Activated naive CD8-positive, alpha-beta T cell (primary cell): ENCODE measurements at regions not wholly inside any gene's neighbourhood (a gene's known extent, or its start where the extent isn't known, plus 50 kb on each side); places are given as distances from the start of the nearest gene placed in this dataset.

Source experiments
- H3K27ac Mint-ChIP-seq: one replicate; pipeline ENCODE4 v1.8.0; 2021; ENCODE audit warnings: mixed read lengths
- H3K27me3 Mint-ChIP-seq: one replicate; pipeline ENCODE4 v1.8.0; 2021; ENCODE audit warnings: mixed read lengths
- H3K36me3 Mint-ChIP-seq: one replicate; pipeline ENCODE4 v1.8.0; 2021; ENCODE audit warnings: mixed read lengths
- H3K4me1 Mint-ChIP-seq: one replicate; pipeline ENCODE4 v1.8.0; 2021; ENCODE audit warnings: low read depth, mixed read lengths
- H3K4me3 Mint-ChIP-seq: one replicate; pipeline ENCODE4 v1.8.0; 2021; ENCODE audit warnings: mild to moderate bottlenecking, mixed read lengths
- H3K9me3 Mint-ChIP-seq: one replicate; pipeline ENCODE4 v1.8.0; 2021; ENCODE audit warnings: low read depth, mixed read lengths

DNA sequence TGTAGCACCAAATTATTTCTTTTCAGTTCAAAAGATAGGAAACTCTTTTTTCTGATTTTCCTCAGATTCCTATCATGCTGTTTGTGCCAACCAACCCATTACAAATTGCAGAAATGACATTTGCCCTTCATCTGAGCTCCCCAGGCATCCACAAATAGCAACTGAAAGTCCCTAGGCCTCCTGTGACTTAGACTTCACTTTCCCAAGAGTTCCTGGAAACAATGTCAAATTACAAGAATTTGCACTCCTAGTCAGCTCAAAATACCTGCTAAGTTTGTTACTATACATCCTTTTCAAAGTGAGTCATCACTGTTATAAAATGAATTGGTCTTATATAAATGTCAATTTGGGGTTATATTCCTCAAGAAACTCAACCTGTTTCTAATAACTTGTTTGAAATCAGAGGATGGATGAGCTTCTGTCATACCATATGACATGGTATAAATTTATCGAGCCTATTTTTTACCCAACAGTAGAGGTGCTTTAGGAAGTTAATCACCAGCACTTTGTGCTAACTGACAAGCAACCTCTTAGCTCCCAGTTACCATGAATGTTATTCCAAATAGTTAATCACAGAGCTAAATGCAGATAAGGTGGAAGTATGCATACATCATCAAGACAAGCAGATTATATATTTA lies 256.5 kb downstream of the HACE1 start:
- Mint-ChIP-seq H3K4me3 (no peak overlapping the region), H3K27me3 (no peaks in the 10 kb centered on the region), H3K9me3 (no peaks in the 10 kb centered on the region), H3K27ac (no peak overlapping the region), H3K4me1 (peaks cover 2% of the 10 kb centered on the region), H3K36me3 (no peaks in the 10 kb centered on the region)

DNA sequence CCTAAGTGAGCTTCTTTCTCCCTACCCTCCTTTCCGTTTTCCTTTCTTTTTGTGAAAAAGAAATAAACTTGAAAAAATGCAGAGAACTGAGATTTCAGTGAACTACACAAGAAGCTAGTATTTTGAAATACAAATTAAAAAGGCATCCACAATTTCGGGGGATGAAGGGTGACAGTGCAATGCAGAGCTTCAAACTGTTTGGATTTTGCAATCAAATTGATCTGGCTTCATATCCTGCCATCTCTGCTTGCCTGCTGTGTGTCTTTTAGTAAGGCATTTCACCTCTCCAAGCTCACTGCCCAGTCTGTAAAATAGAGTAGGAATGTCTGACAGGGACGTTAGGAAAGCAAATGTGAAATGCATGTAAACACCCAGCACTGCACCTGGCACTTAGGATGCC lies 258.0 kb downstream of the HACE1 start:
- Mint-ChIP-seq H3K9me3 (no peaks in the 10 kb centered on the region), H3K4me3 (no peak overlapping the region), H3K27ac (no peak overlapping the region), H3K36me3 (no peaks in the 10 kb centered on the region), H3K4me1 (peaks cover 2% of the 10 kb centered on the region), H3K27me3 (no peaks in the 10 kb centered on the region)

DNA sequence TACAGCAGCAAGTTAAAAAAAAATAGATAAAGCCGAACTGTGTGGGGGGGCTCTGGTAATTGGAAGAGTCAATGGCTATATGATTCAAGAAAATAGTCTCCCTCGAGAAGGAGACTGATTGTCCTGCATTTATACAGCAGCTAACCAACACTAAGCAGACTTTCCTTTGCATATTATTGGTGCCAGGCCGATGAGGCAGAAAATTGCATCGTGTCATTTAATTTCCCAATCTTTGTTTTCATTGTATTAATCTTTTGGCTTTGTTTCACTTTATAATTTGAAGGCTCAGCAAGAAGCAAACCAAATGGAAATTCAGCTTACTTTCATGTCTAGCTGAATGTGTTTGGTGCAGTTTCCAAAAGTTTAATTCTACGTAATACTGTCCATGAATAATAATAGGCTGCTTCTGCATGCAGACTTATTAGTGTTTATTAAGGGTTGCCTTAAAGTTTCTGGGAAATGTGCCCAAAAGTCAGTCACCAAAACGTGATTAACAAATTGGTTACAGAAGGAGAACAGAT lies 258.5 kb downstream of the HACE1 start:
- Mint-ChIP-seq H3K4me3 (no peak overlapping the region), H3K9me3 (no peaks in the 10 kb centered on the region), H3K27ac (no peak overlapping the region), H3K36me3 (no peaks in the 10 kb centered on the region), H3K27me3 (peaks cover 2% of the 10 kb centered on the region), H3K4me1 (peaks cover 2% of the 10 kb centered on the region)

DNA sequence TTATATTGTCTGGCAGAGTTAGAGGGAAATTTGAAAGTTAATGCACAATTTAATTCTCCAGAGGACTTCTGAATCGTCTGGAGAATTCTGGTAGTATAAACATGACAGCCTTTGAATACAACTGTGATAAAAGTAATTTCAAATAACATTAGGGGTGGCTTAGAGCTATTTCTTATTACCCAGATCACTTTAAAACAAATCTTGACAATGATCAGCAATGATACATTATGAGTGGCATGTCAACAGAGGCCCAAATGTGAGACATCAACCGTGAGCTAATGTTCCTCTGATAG lies 259.1 kb downstream of the HACE1 start:
- H3K4me3 Mint-ChIP-seq = no peak overlapping the region
- no peaks in the 10 kb centered on the region for H3K36me3 Mint-ChIP-seq
- H3K9me3 Mint-ChIP-seq = no peaks in the 10 kb centered on the region
- H3K4me1 Mint-ChIP-seq = peaks cover 2% of the 10 kb centered on the region
- H3K27me3 Mint-ChIP-seq = peaks cover 3% of the 10 kb centered on the region
- H3K27ac Mint-ChIP-seq = no peak overlapping the region

DNA sequence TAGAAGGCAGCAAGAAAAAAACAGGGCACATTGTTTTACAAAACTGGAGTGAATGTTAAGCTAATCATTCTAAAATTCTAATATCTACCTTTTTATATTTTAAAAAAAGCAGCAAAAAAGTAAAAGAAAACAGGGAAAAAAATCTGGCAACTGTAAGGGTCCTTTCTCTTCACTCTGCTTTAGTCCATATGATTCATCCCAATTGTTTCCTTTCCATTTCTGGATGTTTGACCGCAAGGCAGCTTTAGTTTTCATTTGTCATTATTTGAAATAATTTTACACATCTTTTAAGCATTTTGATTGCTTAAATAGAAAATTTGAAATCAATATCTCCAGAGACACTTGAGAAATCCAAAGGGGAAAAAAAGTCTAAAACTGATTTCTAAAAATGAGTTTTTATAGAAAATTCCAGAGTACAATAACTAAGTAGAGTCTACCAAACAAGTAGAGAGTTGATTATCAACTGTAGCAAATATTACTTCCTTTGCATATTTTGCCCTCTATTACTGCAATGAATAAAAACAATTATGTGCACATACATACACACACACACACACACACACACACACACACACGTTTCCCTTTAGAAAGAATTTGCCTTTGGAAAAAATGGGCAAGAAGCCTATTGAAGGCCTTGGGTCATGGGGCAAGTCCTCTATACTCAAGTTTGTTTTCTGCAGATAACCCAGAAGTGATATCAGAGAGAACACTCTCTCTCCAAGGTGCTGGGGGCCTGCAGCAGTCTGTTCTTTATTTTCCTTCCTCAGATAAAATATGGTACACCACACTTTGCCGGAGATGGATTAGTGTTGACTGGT lies 259.7 kb downstream of the HACE1 start:
- Mint-ChIP-seq H3K36me3 (no peaks in the 10 kb centered on the region), H3K9me3 (no peaks in the 10 kb centered on the region), H3K4me1 (peaks cover 2% of the 10 kb centered on the region), H3K27ac (no peak overlapping the region), H3K4me3 (no peak overlapping the region), H3K27me3 (peaks cover 7% of the 10 kb centered on the region)

DNA sequence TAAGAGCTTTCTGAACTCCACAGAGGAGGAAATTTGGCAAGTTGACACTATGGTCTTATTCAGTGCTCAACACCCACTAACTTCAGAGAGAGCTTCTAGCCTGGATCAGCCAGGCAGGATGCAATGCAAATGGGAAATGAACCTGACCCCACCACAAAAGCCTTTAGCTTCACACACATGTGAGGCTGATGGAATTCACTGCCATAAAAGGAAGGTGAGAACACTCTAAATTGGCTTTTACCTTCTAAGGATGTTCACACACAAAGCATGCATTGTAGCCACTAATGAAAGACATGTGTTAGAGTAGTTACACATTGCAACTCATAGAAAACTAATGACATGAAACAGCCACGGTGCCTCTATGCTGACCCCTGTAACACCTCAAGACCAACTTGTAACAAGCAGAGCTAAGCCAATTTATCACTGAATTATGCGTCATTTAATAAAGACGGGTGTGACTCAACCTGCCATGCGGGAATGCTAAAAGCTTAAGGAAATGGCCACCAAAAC lies 262.1 kb downstream of the HACE1 start:
- no peak overlapping the region for H3K4me3 Mint-ChIP-seq
- H3K4me1 Mint-ChIP-seq = peaks cover 2% of the 10 kb centered on the region
- no peak overlapping the region for H3K27ac Mint-ChIP-seq
- no peaks in the 10 kb centered on the region for H3K36me3 Mint-ChIP-seq
- peaks cover 9% of the 10 kb centered on the region for H3K27me3 Mint-ChIP-seq
- no peaks in the 10 kb centered on the region for H3K9me3 Mint-ChIP-seq

DNA sequence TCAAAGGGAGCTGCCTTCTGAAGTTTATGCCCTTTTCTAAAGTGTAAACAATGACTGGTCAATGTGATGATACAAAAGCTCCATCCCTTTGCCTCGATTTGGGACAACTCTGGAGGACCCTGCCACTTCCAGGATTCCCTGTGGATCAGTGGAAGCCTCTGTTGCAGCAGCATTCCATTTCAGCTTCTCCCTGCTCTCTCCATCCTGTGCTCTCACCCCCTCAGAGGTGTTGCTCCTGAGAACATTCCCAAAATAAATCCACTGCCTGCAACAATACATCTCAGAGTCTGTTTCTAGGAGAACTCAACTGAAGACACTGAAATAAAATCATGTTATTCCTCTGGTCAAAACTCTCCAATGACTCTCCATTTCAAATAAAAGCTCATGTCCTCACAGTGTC lies 263.6 kb downstream of the HACE1 start:
- H3K27me3 Mint-ChIP-seq = peaks cover 15% of the 10 kb centered on the region
- H3K4me1 Mint-ChIP-seq = no peaks in the 10 kb centered on the region
- H3K27ac Mint-ChIP-seq = no peak overlapping the region
- H3K4me3 Mint-ChIP-seq = no peak overlapping the region
- H3K9me3 Mint-ChIP-seq = no peaks in the 10 kb centered on the region
- no peaks in the 10 kb centered on the region for H3K36me3 Mint-ChIP-seq

DNA sequence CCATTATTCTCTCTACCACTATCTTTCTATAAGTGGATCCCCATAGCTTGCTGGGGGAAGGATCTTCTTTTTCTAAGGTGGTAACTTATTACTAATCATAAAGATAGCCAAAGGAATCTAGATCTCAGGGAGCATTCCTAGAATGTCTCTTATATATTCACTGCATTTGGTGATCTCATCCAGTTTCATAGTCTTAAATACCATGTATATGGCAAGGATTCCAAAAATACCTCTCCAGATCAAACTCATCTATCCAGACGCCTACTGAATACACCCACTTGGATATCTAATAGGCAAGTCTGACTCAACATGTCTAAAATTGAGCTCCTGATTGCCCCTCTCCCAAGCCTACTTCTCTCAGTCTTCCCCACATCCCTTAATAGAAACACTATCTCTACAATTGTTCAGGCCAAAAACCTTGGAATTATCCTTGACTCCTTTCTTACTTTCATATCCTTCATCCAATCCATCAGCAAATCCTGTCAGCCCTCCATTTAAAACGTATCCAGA lies 264.4 kb downstream of the HACE1 start:
- Mint-ChIP-seq H3K4me1 (no peaks in the 10 kb centered on the region), H3K4me3 (no peak overlapping the region), H3K9me3 (no peaks in the 10 kb centered on the region), H3K36me3 (no peaks in the 10 kb centered on the region), H3K27ac (no peak overlapping the region), H3K27me3 (peaks cover 15% of the 10 kb centered on the region)

DNA sequence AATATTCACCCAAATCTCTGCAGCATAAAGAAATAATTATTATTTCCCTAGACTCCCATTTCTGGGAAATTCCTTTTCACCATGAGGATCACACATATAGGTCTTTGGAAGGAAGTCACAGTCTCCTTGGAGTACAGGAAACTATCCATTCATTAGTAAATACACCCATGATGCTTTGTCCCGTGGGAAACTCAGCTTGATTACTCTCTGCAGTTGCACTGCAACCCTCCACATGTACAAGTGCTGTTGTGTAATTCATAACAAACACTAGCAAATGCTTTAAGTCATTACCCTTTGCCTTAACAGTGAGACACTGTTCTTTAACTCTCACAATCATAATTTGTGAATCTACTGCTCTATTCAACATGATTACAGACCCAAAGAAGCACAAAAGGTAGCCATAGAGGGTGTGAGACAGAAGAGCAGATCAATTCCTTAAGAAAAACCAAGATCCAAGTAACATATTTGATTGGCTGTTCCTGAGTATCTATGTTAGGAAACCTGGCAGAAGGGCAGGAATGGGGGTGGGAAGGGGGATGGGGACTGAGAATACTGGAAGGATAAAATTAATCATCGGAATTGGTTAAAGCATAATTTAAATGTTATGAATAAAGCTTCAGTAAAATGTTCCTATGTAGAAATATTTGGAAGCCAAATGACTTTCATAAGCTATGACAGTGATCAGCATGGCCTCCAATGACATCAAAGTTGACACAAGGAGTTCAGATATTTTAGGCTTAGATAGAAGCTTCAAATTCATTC lies 268.0 kb downstream of the HACE1 start:
- no peak overlapping the region for H3K4me3 Mint-ChIP-seq
- peaks cover 15% of the 10 kb centered on the region for H3K27me3 Mint-ChIP-seq
- H3K36me3 Mint-ChIP-seq = no peaks in the 10 kb centered on the region
- H3K9me3 Mint-ChIP-seq = no peaks in the 10 kb centered on the region
- no peaks in the 10 kb centered on the region for H3K4me1 Mint-ChIP-seq
- H3K27ac Mint-ChIP-seq = no peak overlapping the region

DNA sequence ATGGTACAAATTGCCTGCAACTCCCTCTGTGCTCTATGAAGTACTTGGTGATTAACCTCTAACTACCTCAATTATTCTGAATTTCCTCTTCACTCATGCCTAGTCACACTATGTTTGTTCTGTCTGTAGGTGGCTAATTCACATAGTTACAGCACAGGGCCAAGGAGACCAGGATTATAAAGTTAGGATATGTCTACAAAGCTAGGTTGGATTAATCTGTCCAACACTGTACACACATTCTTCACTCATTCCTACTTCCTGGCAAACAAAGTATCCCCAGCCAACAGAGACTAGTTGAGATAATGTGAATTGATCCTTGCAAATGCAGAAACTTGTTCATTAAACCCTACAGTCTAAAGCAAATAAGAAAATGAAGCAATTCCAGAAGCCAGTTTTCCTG lies 269.8 kb downstream of the HACE1 start:
- Mint-ChIP-seq H3K4me3 (no peak overlapping the region), H3K36me3 (no peaks in the 10 kb centered on the region), H3K27me3 (peaks cover 13% of the 10 kb centered on the region), H3K9me3 (no peaks in the 10 kb centered on the region), H3K27ac (no peak overlapping the region), H3K4me1 (no peaks in the 10 kb centered on the region)

DNA sequence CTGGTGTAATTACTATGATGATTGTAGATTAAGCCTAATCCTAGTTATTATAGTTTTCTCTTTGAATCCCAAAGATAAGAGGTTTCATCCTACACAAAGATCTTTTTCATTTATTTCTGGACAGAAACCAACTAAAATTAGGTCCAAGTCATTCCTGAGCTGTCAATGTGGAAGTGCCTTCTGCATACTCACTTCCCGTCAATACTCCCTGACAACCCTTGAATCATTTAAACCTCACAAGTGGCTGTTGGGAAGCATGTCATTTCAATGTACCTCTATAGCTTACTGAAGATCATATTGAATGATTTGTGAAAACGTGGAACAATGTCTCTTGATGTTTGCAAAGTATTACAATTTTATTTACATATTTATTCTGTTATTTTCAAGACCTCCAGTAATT lies 274.1 kb downstream of the HACE1 start:
- H3K27ac Mint-ChIP-seq = no peak overlapping the region
- no peaks in the 10 kb centered on the region for H3K36me3 Mint-ChIP-seq
- peaks cover 5% of the 10 kb centered on the region for H3K27me3 Mint-ChIP-seq
- no peaks in the 10 kb centered on the region for H3K4me1 Mint-ChIP-seq
- H3K9me3 Mint-ChIP-seq = no peaks in the 10 kb centered on the region
- H3K4me3 Mint-ChIP-seq = no peak overlapping the region

DNA sequence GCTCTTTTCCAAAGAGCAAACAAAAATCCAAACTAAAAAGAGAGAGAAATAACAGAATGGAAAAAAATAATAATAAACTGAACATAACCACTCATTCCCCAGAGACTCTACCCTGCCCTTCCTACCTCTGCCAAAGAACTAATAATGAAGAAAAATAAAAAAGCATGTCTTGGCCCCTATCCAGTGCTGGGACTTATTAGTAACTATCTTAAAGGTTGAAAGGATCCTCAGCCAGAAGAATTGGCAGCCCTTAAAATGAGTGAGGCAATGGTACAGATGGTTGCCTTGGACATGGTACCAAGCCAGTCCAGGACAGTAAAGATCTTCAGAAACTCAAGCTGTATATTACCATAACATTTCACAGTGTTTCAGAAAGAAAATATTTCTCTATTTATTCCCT lies 279.3 kb downstream of the HACE1 start:
- Mint-ChIP-seq H3K4me1 (no peaks in the 10 kb centered on the region), H3K9me3 (no peaks in the 10 kb centered on the region), H3K4me3 (no peak overlapping the region), H3K36me3 (no peaks in the 10 kb centered on the region), H3K27me3 (no peaks in the 10 kb centered on the region), H3K27ac (no peak overlapping the region)

DNA sequence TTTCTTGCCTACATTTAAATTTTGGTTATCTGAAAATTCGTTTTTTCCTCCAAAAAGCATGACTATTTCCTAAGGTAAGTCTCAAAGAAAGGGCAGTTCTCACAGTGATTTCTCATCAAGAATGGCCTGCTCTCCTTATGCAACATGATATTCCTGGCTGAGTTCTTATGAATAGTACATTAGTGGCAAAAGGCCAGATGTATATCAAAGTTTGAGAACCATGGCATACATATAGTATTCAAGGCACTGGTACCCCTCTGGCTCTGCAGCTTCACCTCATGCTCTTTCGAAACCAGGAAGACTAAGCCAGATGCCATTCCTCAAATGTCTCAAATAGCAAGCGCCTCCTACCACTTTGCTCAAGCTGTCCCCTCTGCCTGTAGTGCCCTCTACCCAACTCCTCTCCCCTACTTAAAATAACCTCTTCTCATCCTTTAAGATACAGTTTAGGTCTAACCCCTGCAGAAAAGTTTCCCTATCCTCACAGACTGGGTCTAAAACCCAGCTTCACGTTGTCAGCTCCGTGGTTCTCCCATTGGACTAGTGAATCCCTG lies 280.3 kb downstream of the HACE1 start:
- H3K36me3 Mint-ChIP-seq = no peaks in the 10 kb centered on the region
- H3K4me3 Mint-ChIP-seq = no peak overlapping the region
- H3K27ac Mint-ChIP-seq = no peak overlapping the region

DNA sequence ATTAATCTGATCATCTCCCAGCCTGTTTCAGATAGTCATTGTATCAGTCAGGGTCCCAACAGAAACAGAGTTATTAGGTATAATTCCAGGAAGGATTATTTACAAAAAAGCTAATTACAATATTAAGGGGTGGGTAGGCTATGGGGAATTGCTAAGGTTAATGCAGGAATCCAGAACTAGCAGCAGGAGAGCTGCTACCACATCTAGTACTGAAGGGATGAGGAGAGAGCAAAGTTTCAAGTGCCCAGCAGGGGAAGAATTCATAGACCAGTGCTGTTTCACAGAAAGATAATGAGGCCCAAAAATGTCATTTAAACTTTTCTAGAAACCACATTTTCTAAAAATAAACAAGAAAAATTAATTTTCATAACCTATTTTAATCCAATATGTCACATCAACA lies 284.2 kb downstream of the HACE1 start:
- Mint-ChIP-seq H3K9me3 (no peaks in the 10 kb centered on the region), H3K36me3 (no peaks in the 10 kb centered on the region), H3K27me3 (no peaks in the 10 kb centered on the region)

More for the DNA sequence above, 280.3 kb downstream of the HACE1 start:
- Mint-ChIP-seq H3K27me3 (no peaks in the 10 kb centered on the region), H3K4me1 (no peaks in the 10 kb centered on the region), H3K9me3 (no peaks in the 10 kb centered on the region)

More for the DNA sequence above, 284.2 kb downstream of the HACE1 start:
- Mint-ChIP-seq H3K4me1 (no peaks in the 10 kb centered on the region), H3K4me3 (no peak overlapping the region), H3K27ac (no peak overlapping the region)
